MG63 (cell line): ENCODE measurements at regions not wholly inside any gene's neighbourhood (a gene's known extent, or its start where the extent isn't known, plus 50 kb on each side); places are given as distances from the start of the nearest gene placed in this dataset.

ENCODE experiments used
- DNase-seq: peaks from one replicate; pipeline ENCODE4 v3.0.0-alpha.2; 2020
- H3K27me3 ChIP-seq: fragments of 250-450 bp; sonication (Bioruptor Pico); 2 replicates; pipeline ENCODE4 v1.5.1; 2020; ENCODE audit warnings: mild to moderate bottlenecking, moderate library complexity
- H3K36me3 ChIP-seq: fragments of 250-450 bp; sonication (Bioruptor Pico); 2 replicates; pipeline ENCODE4 v1.5.1; 2020; ENCODE audit warnings: mild to moderate bottlenecking, moderate library complexity
- H3K4me3 ChIP-seq: fragments of 250-450 bp; sonication (Bioruptor Pico); 2 replicates; pipeline ENCODE4 v1.5.1; 2020; ENCODE audit warnings: mild to moderate bottlenecking, moderate library complexity
- H3K9me3 ChIP-seq: fragments of 250-450 bp; sonication (Bioruptor Pico); 2 replicates; pipeline ENCODE4 v1.5.1; 2020; ENCODE audit warnings: mild to moderate bottlenecking, moderate library complexity

GRCh38 chr3:178275793-178276192, 260.4 kb upstream of the KCNMB2 start:
- DNase-seq: no peak
- peaks cover 16% of the 10 kb centered on the region for H3K9me3 ChIP-seq

GRCh38 chr3:178277605-178278004, 258.6 kb upstream of the KCNMB2 start:
- DNase-seq: no peak
- H3K27me3 ChIP-seq: no peaks in the 10 kb centered on the region
- peaks cover 19% of the 10 kb centered on the region for H3K9me3 ChIP-seq
- H3K36me3 ChIP-seq: no peaks in the 10 kb centered on the region
- no peak overlapping the region for H3K4me3 ChIP-seq

More at GRCh38 chr3:178275793-178276192, 260.4 kb upstream of the KCNMB2 start:
- Histone ChIP-seq H3K4me3 (no peak overlapping the region), H3K36me3 (no peaks in the 10 kb centered on the region), H3K27me3 (no peaks in the 10 kb centered on the region)

GRCh38 chr3:178283561-178283960, 252.7 kb upstream of the KCNMB2 start:
- no peaks in the 10 kb centered on the region for H3K36me3 ChIP-seq
- peaks cover 15% of the 10 kb centered on the region for H3K9me3 ChIP-seq
- no peak overlapping the region for H3K4me3 ChIP-seq
- DNase-seq: no peak
- no peaks in the 10 kb centered on the region for H3K27me3 ChIP-seq

- Histone ChIP-seq H3K36me3 (no peaks in the 10 kb centered on the region), H3K9me3 (peaks cover 13% of the 10 kb centered on the region), H3K27me3 (no peaks in the 10 kb centered on the region), H3K4me3 (no peak overlapping the region)
- no peak for DNase-seq
These were observed 252.1 kb upstream of the KCNMB2 start for GRCh38 chr3:178284181-178284580.

- Histone ChIP-seq H3K9me3 (no peaks in the 10 kb centered on the region; the same call in 1 of the 2 replicates), H3K36me3 (no peaks in the 10 kb centered on the region), H3K27me3 (no peaks in the 10 kb centered on the region), H3K4me3 (no peak overlapping the region)
- DNase-seq: no peak
These were observed 248.2 kb upstream of the KCNMB2 start for GRCh38 chr3:178288074-178288473.

GRCh38 chr3:178289544-178290160, 246.6 kb upstream of the KCNMB2 start:
- H3K36me3 ChIP-seq: no peaks in the 10 kb centered on the region
- no peaks in the 10 kb centered on the region for H3K27me3 ChIP-seq
- H3K4me3 ChIP-seq: no peak overlapping the region
- no peak for DNase-seq
- H3K9me3 ChIP-seq: no peaks in the 10 kb centered on the region; the same call in 1 of the 2 replicates

- H3K9me3 ChIP-seq: no peaks in the 10 kb centered on the region
- no peaks in the 10 kb centered on the region for H3K36me3 ChIP-seq
- no peak for DNase-seq
- H3K27me3 ChIP-seq: no peaks in the 10 kb centered on the region
- H3K4me3 ChIP-seq: no peak overlapping the region
These were observed 244.5 kb upstream of the KCNMB2 start for GRCh38 chr3:178291574-178292370.

- no peak for DNase-seq
- Histone ChIP-seq H3K9me3 (no peaks in the 10 kb centered on the region), H3K27me3 (no peaks in the 10 kb centered on the region), H3K36me3 (no peaks in the 10 kb centered on the region), H3K4me3 (no peak overlapping the region)
These were observed 240.8 kb upstream of the KCNMB2 start for GRCh38 chr3:178295292-178295912.

- no peak for DNase-seq
- Histone ChIP-seq H3K27me3 (no peaks in the 10 kb centered on the region), H3K9me3 (no peaks in the 10 kb centered on the region), H3K36me3 (no peaks in the 10 kb centered on the region), H3K4me3 (no peak overlapping the region)
These were observed 239.0 kb upstream of the KCNMB2 start for GRCh38 chr3:178297199-178297598.

GRCh38 chr3:178297740-178298139, 238.5 kb upstream of the KCNMB2 start:
- no peak for DNase-seq
- Histone ChIP-seq H3K27me3 (no peaks in the 10 kb centered on the region), H3K36me3 (no peaks in the 10 kb centered on the region), H3K4me3 (no peak overlapping the region), H3K9me3 (no peaks in the 10 kb centered on the region)

- peaks cover 7% of the 10 kb centered on the region for H3K9me3 ChIP-seq
- DNase-seq: no peak
- H3K27me3 ChIP-seq: no peaks in the 10 kb centered on the region
- no peak overlapping the region for H3K4me3 ChIP-seq
- H3K36me3 ChIP-seq: no peaks in the 10 kb centered on the region
These were observed 235.7 kb upstream of the KCNMB2 start for GRCh38 chr3:178300441-178300959.

GRCh38 chr3:178302966-178303930, 233.0 kb upstream of the KCNMB2 start:
- Histone ChIP-seq H3K4me3 (no peak overlapping the region), H3K9me3 (peaks cover 7% of the 10 kb centered on the region), H3K36me3 (no peaks in the 10 kb centered on the region), H3K27me3 (no peaks in the 10 kb centered on the region)
- no peak for DNase-seq

GRCh38 chr3:178304758-178305467, 231.3 kb upstream of the KCNMB2 start:
- DNase-seq: no peak
- H3K36me3 ChIP-seq: no peaks in the 10 kb centered on the region
- H3K27me3 ChIP-seq: no peaks in the 10 kb centered on the region
- H3K9me3 ChIP-seq: peaks cover 7% of the 10 kb centered on the region
- no peak overlapping the region for H3K4me3 ChIP-seq

GRCh38 chr3:178306432-178307115, 229.7 kb upstream of the KCNMB2 start:
- no peaks in the 10 kb centered on the region for H3K36me3 ChIP-seq
- no peak for DNase-seq
- no peak overlapping the region for H3K4me3 ChIP-seq
- H3K27me3 ChIP-seq: no peaks in the 10 kb centered on the region
- H3K9me3 ChIP-seq: peaks cover 7% of the 10 kb centered on the region

GRCh38 chr3:178308771-178309170, 227.5 kb upstream of the KCNMB2 start:
- H3K9me3 ChIP-seq: peaks cover 4% of the 10 kb centered on the region; the same call in 1 of the 2 replicates

More at GRCh38 chr3:178308771-178309170, 227.5 kb upstream of the KCNMB2 start:
- Histone ChIP-seq H3K36me3 (no peaks in the 10 kb centered on the region), H3K4me3 (no peak overlapping the region), H3K27me3 (no peaks in the 10 kb centered on the region)
- no peak for DNase-seq
